ENCODE measurements at regions not wholly inside any gene's neighbourhood (a gene's known extent, or its start where the extent isn't known, plus 50 kb on each side); places are given as distances from the start of the nearest gene placed in this dataset.
"Not testable (repeated sequence)": the region's sequence is repeated elsewhere in the genome, so short reads cannot be mapped to it uniquely, and the experiment has no call there.

DNA sequence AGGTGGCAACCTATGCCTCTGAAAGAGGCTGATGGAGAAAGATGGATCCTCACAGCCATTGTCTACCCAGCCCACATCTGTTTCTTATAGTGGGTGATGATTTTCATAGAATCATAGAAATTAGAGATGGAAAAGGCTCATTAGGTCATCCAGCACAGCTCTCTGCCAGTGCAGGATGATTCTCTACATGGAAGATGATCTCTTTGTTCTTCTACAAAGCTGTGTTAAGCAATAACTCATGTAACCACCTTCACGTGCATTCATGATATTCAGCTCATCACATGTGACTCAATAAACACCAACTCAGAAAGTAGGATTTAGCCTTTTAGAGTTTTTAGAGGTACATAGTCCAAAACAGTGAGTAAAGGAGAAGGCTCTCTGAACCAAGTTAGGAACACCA, 539.4 kb upstream of the ID2 start:
- no peaks in the 10 kb centered on the region for H3K27me3 ChIP-seq (replicated peaks; ENCODE audit: insufficient read depth)
- no peaks in the 10 kb centered on the region for H3K9me3 ChIP-seq (ENCODE audit: low read depth)
- no peak overlapping the region for H3K27ac ChIP-seq
- no peaks in the 10 kb centered on the region for H3K9me2 ChIP-seq (ENCODE audit: insufficient read depth)
- H4K20me1 ChIP-seq (ENCODE audit: insufficient read depth): no peaks in the 10 kb centered on the region
- TF ChIP-seq EZH2phosphoT487 (IDR thresholded peaks at IDR 0.05; ENCODE audit: insufficient read depth, low read depth) (no peak), EZH2 (IDR thresholded peaks at IDR 0.05; ENCODE audit: insufficient read depth, poor library complexity, severe bottlenecking) (no peak)
- peak; percentile 63 for DNase-seq
- no peaks in the 10 kb centered on the region for H3K79me2 ChIP-seq (ENCODE audit: insufficient read depth)
- H3K9ac ChIP-seq: no peak overlapping the region
- H3F3A ChIP-seq (ENCODE audit: insufficient read depth): peaks cover 47% of the 10 kb centered on the region
- in situ Hi-C loops (cut with MboI): no loop called here
- no peak overlapping the region for H2AFZ ChIP-seq
- H3K4me2 ChIP-seq (ENCODE audit: unreplicated experiment): no peak overlapping the region
- 6 to 10% methylated on average over 1 of the region's 1 CpG for WGBS, 2 experiments (ENCODE audit: low coverage in 1 of 2, low lambda C conversion rate in 2 of 2, missing lambda C conversion rate in 2 of 2)
- no peak overlapping the region for H3K4me3 ChIP-seq
- peaks cover 47% of the 10 kb centered on the region for H3K4me1 ChIP-seq (ENCODE audit: insufficient read depth)
- no peaks in the 10 kb centered on the region for H3K36me3 ChIP-seq (ENCODE audit: low read depth)

GRCh38 chr2:8144131-8144631, 537.7 kb upstream of the ID2 start:
- Histone ChIP-seq H2AFZ (no peak overlapping the region), H3K4me2 (ENCODE audit: unreplicated experiment) (peak overlapping the region; percentile 32), H3F3A (ENCODE audit: insufficient read depth) (peaks cover 49% of the 10 kb centered on the region), H3K9me3 (ENCODE audit: low read depth) (no peaks in the 10 kb centered on the region), H4K20me1 (ENCODE audit: insufficient read depth) (no peaks in the 10 kb centered on the region), H3K79me2 (ENCODE audit: insufficient read depth) (no peaks in the 10 kb centered on the region), H3K27ac (peak overlapping the region; percentile 67), H3K27me3 (replicated peaks; ENCODE audit: insufficient read depth) (no peaks in the 10 kb centered on the region), H3K4me3 (no peak overlapping the region), H3K9ac (no peak overlapping the region), H3K4me1 (ENCODE audit: insufficient read depth) (peaks cover 54% of the 10 kb centered on the region), H3K9me2 (ENCODE audit: insufficient read depth) (no peaks in the 10 kb centered on the region), H3K36me3 (ENCODE audit: low read depth) (no peaks in the 10 kb centered on the region)
- in situ Hi-C loops (cut with MboI): no loop called here
- WGBS, 2 experiments (ENCODE audit: low coverage in 1 of 2, low lambda C conversion rate in 2 of 2, missing lambda C conversion rate in 2 of 2): 95 to 100% methylated on average over 2 of the region's 2 CpGs
- no peak for DNase-seq
- no peak for TF ChIP-seq EZH2phosphoT487 (IDR thresholded peaks at IDR 0.05; ENCODE audit: insufficient read depth, low read depth)

- in situ Hi-C loops (cut with MboI): no loop called here
- H3K9me3 ChIP-seq (ENCODE audit: low read depth): no peaks in the 10 kb centered on the region
- H4K20me1 ChIP-seq (ENCODE audit: insufficient read depth): no peaks in the 10 kb centered on the region
- H3K4me3 ChIP-seq: no peak overlapping the region
- DNase-seq: peak; percentile 90
- no peaks in the 10 kb centered on the region for H3K36me3 ChIP-seq (ENCODE audit: low read depth)
- H3K4me1 ChIP-seq (ENCODE audit: insufficient read depth): peaks cover 51% of the 10 kb centered on the region
- peak overlapping the region; percentile 67 for H3K27ac ChIP-seq
- peak overlapping the region; percentile 32 for H3K4me2 ChIP-seq (ENCODE audit: unreplicated experiment)
- TF ChIP-seq EZH2phosphoT487 (IDR thresholded peaks at IDR 0.05; ENCODE audit: insufficient read depth, low read depth): no peak
- TF ChIP-seq EZH2 (IDR thresholded peaks at IDR 0.05; ENCODE audit: insufficient read depth, poor library complexity, severe bottlenecking): no peak
- H2AFZ ChIP-seq: no peak overlapping the region
- no peaks in the 10 kb centered on the region for H3K27me3 ChIP-seq (replicated peaks; ENCODE audit: insufficient read depth)
- 21 to 34% methylated on average over 3 of the region's 3 CpGs for WGBS, 2 experiments (ENCODE audit: low coverage in 1 of 2, low lambda C conversion rate in 2 of 2, missing lambda C conversion rate in 2 of 2)
- no peak overlapping the region; the same call in 1 of the 2 replicates for H3K9ac ChIP-seq
- no peaks in the 10 kb centered on the region for H3K9me2 ChIP-seq (ENCODE audit: insufficient read depth)
- peaks cover 48% of the 10 kb centered on the region for H3F3A ChIP-seq (ENCODE audit: insufficient read depth)
- H3K79me2 ChIP-seq (ENCODE audit: insufficient read depth): no peaks in the 10 kb centered on the region
These were observed 537.1 kb upstream of the ID2 start for GRCh38 chr2:8144785-8145184.

DNA sequence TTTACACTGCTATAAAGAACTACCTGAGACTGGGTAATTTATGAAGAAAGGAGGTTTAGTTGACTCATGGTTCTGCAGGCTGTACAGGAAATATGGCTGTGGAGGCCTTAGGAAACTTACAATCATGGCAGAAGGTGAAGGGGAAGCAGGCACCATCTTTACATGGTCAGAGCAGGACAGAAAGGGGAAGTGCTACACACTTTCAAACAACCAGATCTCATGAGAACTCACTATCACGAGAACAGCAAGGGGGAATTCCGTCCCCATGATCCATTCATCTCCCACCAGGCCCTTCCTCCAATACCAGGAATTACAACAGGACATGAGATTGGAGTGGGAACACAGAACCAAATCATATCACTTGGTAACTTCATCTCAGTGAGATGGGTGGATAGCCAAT, 536.5 kb upstream of the ID2 start:
- 100% methylated on average over 2 of the region's 2 CpGs for WGBS, 2 experiments (ENCODE audit: low coverage in 1 of 2, low lambda C conversion rate in 2 of 2, missing lambda C conversion rate in 2 of 2)
- H3K9ac ChIP-seq; H3K79me2 ChIP-seq (ENCODE audit: insufficient read depth); H2AFZ ChIP-seq; H4K20me1 ChIP-seq (ENCODE audit: insufficient read depth); DNase-seq; in situ Hi-C loops (cut with MboI); H3K36me3 ChIP-seq (ENCODE audit: low read depth); H3K27me3 ChIP-seq (replicated peaks; ENCODE audit: insufficient read depth); H3K9me2 ChIP-seq (ENCODE audit: insufficient read depth); H3K9me3 ChIP-seq (ENCODE audit: low read depth); H3K4me3 ChIP-seq: not testable (repeated sequence)
- H3K27ac ChIP-seq: peak overlapping the region; percentile 67
- peaks cover 42% of the 10 kb centered on the region for H3F3A ChIP-seq (ENCODE audit: insufficient read depth)
- H3K4me1 ChIP-seq (ENCODE audit: insufficient read depth): peaks cover 45% of the 10 kb centered on the region
- H3K4me2 ChIP-seq (ENCODE audit: unreplicated experiment): peak overlapping the region; percentile 32

Measured in GM23248 (cell line).